RWPE2 (cell line): ENCODE measurements at regions not wholly inside any gene's neighbourhood (a gene's known extent, or its start where the extent isn't known, plus 50 kb on each side); places are given as distances from the start of the nearest gene placed in this dataset.

Experiments used
- ATAC-seq: fragments of 200-7000 bp; cut with Tn5 transposase; 3 replicates; pipeline ENCODE4 v1.9.1; 2021; ENCODE audit warnings: low read depth
- DNase-seq: peaks from one replicate; pipeline ENCODE4 v3.0.0-alpha.2; 2020; ENCODE audit warnings: low spot score
- H3K27ac ChIP-seq: fragments of 450-650 bp; 2 replicates; pipeline ENCODE4 v1.5.1; 2017; ENCODE audit warnings: mild to moderate bottlenecking; ENCODE audit not compliant: poor library complexity, severe bottlenecking
- H3K27me3 ChIP-seq: fragments of 250-450 bp; sonication (Bioruptor Pico); 2 replicates; pipeline ENCODE4 v1.5.1; 2021; ENCODE audit warnings: mild to moderate bottlenecking, moderate library complexity; ENCODE audit not compliant: insufficient read depth, poor library complexity, severe bottlenecking
- H3K36me3 ChIP-seq: fragments of 250-450 bp; sonication (Bioruptor Pico); 2 replicates; pipeline ENCODE4 v1.5.1; 2020; ENCODE audit warnings: low read depth, mild to moderate bottlenecking, moderate library complexity
- H3K4me1 ChIP-seq: fragments of 250-450 bp; sonication (Bioruptor Pico); 2 replicates; pipeline ENCODE4 v1.5.1; 2021; ENCODE audit warnings: mild to moderate bottlenecking, moderate library complexity; ENCODE audit not compliant: insufficient read depth, poor library complexity, severe bottlenecking
- H3K4me3 ChIP-seq: fragments of 250-450 bp; sonication (Bioruptor Pico); 2 replicates; pipeline ENCODE4 v1.5.1; 2021; ENCODE audit warnings: mild to moderate bottlenecking, moderate library complexity; ENCODE audit not compliant: severe bottlenecking
- H3K9me3 ChIP-seq: fragments of 250-450 bp; sonication (Bioruptor Pico); 2 replicates; pipeline ENCODE4 v1.5.1; 2021; ENCODE audit warnings: mild to moderate bottlenecking, moderate library complexity; ENCODE audit not compliant: severe bottlenecking
- CTCF ChIP-seq: fragments of 450-650 bp; IDR thresholded peaks from one replicate; pipeline ENCODE4 v1.5.1; 2017; ENCODE audit warnings: mild to moderate bottlenecking, moderate library complexity; ENCODE audit not compliant: poor library complexity, severe bottlenecking

- H3K36me3 ChIP-seq, result no peaks in the 10 kb centered on the region
- ATAC-seq (no peak), DNase-seq (no peak)
- H3K27me3 ChIP-seq, result no peaks in the 10 kb centered on the region
- no peak overlapping the region for H3K27ac ChIP-seq
- H3K4me1 ChIP-seq, result no peaks in the 10 kb centered on the region
- no peaks in the 10 kb centered on the region for H3K9me3 ChIP-seq
- TF ChIP-seq CTCF, result no peak
- H3K4me3 ChIP-seq, result no peak overlapping the region
Observed at GRCh38 chr7:112877691-112878460, 87.7 kb upstream of the TMEM168 start.

- ATAC-seq, result no peak
- H3K36me3 ChIP-seq, result no peaks in the 10 kb centered on the region
- no peak for TF ChIP-seq CTCF
- no peaks in the 10 kb centered on the region for H3K4me1 ChIP-seq
- H3K9me3 ChIP-seq, result no peaks in the 10 kb centered on the region
- H3K27me3 ChIP-seq, result no peaks in the 10 kb centered on the region
- no peak overlapping the region for H3K4me3 ChIP-seq
- H3K27ac ChIP-seq, result no peak overlapping the region
- no peak for DNase-seq
Observed at GRCh38 chr7:112876877-112877276, 86.7 kb upstream of the TMEM168 start.

- DNase-seq (no peak), ATAC-seq (no peak)
- Histone ChIP-seq H3K4me1 (no peaks in the 10 kb centered on the region), H3K4me3 (no peak overlapping the region), H3K27me3 (no peaks in the 10 kb centered on the region), H3K27ac (no peak overlapping the region), H3K36me3 (no peaks in the 10 kb centered on the region), H3K9me3 (no peaks in the 10 kb centered on the region)
- TF ChIP-seq CTCF, result no peak
Observed at GRCh38 chr7:112874909-112875308, 84.7 kb upstream of the TMEM168 start.

GRCh38 chr7:112873831-112874553 is 83.8 kb upstream of the TMEM168 start:
- Histone ChIP-seq H3K4me3 (no peak overlapping the region), H3K27me3 (no peaks in the 10 kb centered on the region), H3K9me3 (no peaks in the 10 kb centered on the region), H3K4me1 (no peaks in the 10 kb centered on the region), H3K27ac (no peak overlapping the region), H3K36me3 (no peaks in the 10 kb centered on the region)
- no peak for ATAC-seq
- no peak for TF ChIP-seq CTCF
- no peak for DNase-seq
